Right lobe of liver (tissue), 6 donors: ENCODE measurements at regions not wholly inside any gene's neighbourhood (a gene's known extent, or its start where the extent isn't known, plus 50 kb on each side); places are given as distances from the start of the nearest gene placed in this dataset.

Source experiments
- ATAC-seq, 4 donors: fragments of 200-7000 bp; cut with Tn5 transposase; one replicate each; pipeline ENCODE4 v1.9.1; 2020; ENCODE audit warnings: mild to moderate bottlenecking in 4 of 4, moderate library complexity in 4 of 4
- DNase-seq, 3 donors: peaks; one replicate each; pipeline ENCODE4 v3.0.0-alpha.2; 2020
- H3K27ac ChIP-seq, 3 donors: fragments of 200-600 bp; one replicate each; pipeline ENCODE4 v1.8.0; 2022
- H3K27me3 ChIP-seq, 2 donors: fragments of 200-600 bp; one replicate each; pipeline ENCODE4 v1.8.0; 2022
- H3K36me3 ChIP-seq, 4 donors: fragments of 200-600 bp; sonication (generic) in 1 of 4; one replicate each; pipeline versions ENCODE4 v1.5.1 to v1.8.0; 2017 to 2022; ENCODE audit warnings: control low read depth in 1 of 4
- H3K4me1 ChIP-seq, 4 donors: fragments of 200-600 bp; sonication (generic) in 1 of 4; one replicate each; pipeline versions ENCODE4 v1.5.1 to v1.8.0; 2017 to 2022; ENCODE audit warnings: control low read depth in 1 of 4
- H3K4me3 ChIP-seq, 3 donors: fragments of 200-600 bp; one replicate each; pipeline ENCODE4 v1.8.0; 2022
- H3K9me3 ChIP-seq, 4 donors: fragments of 200-600 bp; sonication (generic) in 1 of 4; one replicate each; pipeline versions ENCODE4 v1.5.1 to v1.8.0; 2017 to 2022; ENCODE audit warnings: control low read depth in 1 of 4
- CTCF ChIP-seq, 4 donors: fragments of 200-600 bp in 3 of 4; fragments of 450-650 bp in 1 of 4; IDR thresholded peaks; one replicate each; pipeline versions ENCODE4 v1.5.1 to v1.8.0; 2016 to 2022; ENCODE audit warnings: antibody characterized with exemption in 4 of 4, mild to moderate bottlenecking in 2 of 4
- POLR2A ChIP-seq: fragments of 450-650 bp; IDR thresholded peaks from one replicate; pipeline ENCODE4 v1.6.1; 2017; ENCODE audit warnings: antibody characterized with exemption, mild to moderate bottlenecking
- WGBS: methylation state at CpG from one replicate; pipeline ENCODE4 v1.1.6; 2018; ENCODE audit warnings: low coverage, low lambda C conversion rate; ENCODE audit not compliant: insufficient coverage; ENCODE audit errors: missing lambda C conversion rate; 5-methylcytosine and 5-hydroxymethylcytosine counted together
- intact Hi-C, 2 donors: fragments of 100-400 bp; cut with DNase I; formaldehyde crosslinking; loops; one replicate each; pipeline versions ENCODE4 v1.11.2 to v1.14.1; 2022
- donor health status: DM: no; HTN: yes; CAD: no.
- donor health status: DM: no; HTN: no; CAD: no.
- donor health status: DM: no; HTN: no; CAD: no.
- donor health status: DM: no; HTN: yes; CAD: no.
- donor health status: DM: no; HTN: yes; CAD: no.

- H3K9me3 ChIP-seq, result no peaks in the 10 kb centered on the region
- TF ChIP-seq CTCF (IDR thresholded peaks at IDR 0.05) (no peak), POLR2A (no peak)
- intact Hi-C loops, result loop anchor here in 1 of 2 donors (10.0 kb wide), 1 partner anchor 153 kb away; no protein-coding TSS in a partner anchor
- no peak overlapping the region for H3K4me3 ChIP-seq
- H3K36me3 ChIP-seq, result no peaks in the 10 kb centered on the region
- ATAC-seq (no peak), DNase-seq (no peak)
- no peaks in the 10 kb centered on the region for H3K4me1 ChIP-seq
- H3K27ac ChIP-seq, result no peak overlapping the region
- H3K27me3 ChIP-seq, result no peaks in the 10 kb centered on the region
- 68% methylated on average over 7 of the region's 7 CpGs for WGBS
Measured at GRCh38 chr12:23211384-23212320, 586.7 kb downstream of the ETNK1 start.

GRCh38 chr12:23217158-23217557 is 592.2 kb downstream of the ETNK1 start:
- no peaks in the 10 kb centered on the region for H3K9me3 ChIP-seq
- no peaks in the 10 kb centered on the region for H3K4me1 ChIP-seq
- ATAC-seq (peak in 3 of 4 donors; percentile 27 to 35 (median 33)), DNase-seq (no peak)
- peak in 2 of 4 donors; percentile 6 to 22 for TF ChIP-seq CTCF (IDR thresholded peaks at IDR 0.05)
- TF ChIP-seq POLR2A, result no peak
- intact Hi-C loops, result loop anchor here in 1 of 2 donors (10.0 kb wide), 1 partner anchor 148 kb away; no protein-coding TSS in a partner anchor
- H3K4me3 ChIP-seq, result no peak overlapping the region
- H3K27me3 ChIP-seq, result no peaks in the 10 kb centered on the region
- H3K36me3 ChIP-seq, result no peaks in the 10 kb centered on the region
- H3K27ac ChIP-seq, result no peak overlapping the region

- Histone ChIP-seq H3K36me3 (no peaks in the 10 kb centered on the region), H3K27me3 (no peaks in the 10 kb centered on the region), H3K4me1 (no peaks in the 10 kb centered on the region), H3K9me3 (no peaks in the 10 kb centered on the region), H3K27ac (no peak overlapping the region), H3K4me3 (no peak overlapping the region)
- no peak for DNase-seq
- intact Hi-C loops, result loop anchor here in 1 of 2 donors (10.0 kb wide), 1 partner anchor 147 kb away; no protein-coding TSS in a partner anchor
- ATAC-seq, result no peak
- 71% methylated on average over 2 of the region's 2 CpGs for WGBS
- no peak for TF ChIP-seq CTCF (IDR thresholded peaks at IDR 0.05)
- no peak for TF ChIP-seq POLR2A
Measured at GRCh38 chr12:23217667-23218066, 592.7 kb downstream of the ETNK1 start.

GRCh38 chr12:23221066-23221465 is 596.1 kb downstream of the ETNK1 start:
- 58% methylated on average over 4 of the region's 4 CpGs for WGBS
- H3K9me3 ChIP-seq, result no peaks in the 10 kb centered on the region
- H3K27ac ChIP-seq, result no peak overlapping the region
- TF ChIP-seq CTCF (IDR thresholded peaks at IDR 0.05) (peak in 3 of 4 donors; percentile 10 to 26 (median 14)), POLR2A (no peak)
- H3K4me3 ChIP-seq, result no peak overlapping the region
- ATAC-seq, result peak in 1 of 4 donors; percentile 34
- H3K27me3 ChIP-seq, result no peaks in the 10 kb centered on the region
- intact Hi-C loops, result no loop called here
- DNase-seq, result no peak
- no peaks in the 10 kb centered on the region for H3K4me1 ChIP-seq
- H3K36me3 ChIP-seq, result no peaks in the 10 kb centered on the region
